D721Med (cell line): ENCODE measurements at regions not wholly inside any gene's neighbourhood (a gene's known extent, or its start where the extent isn't known, plus 50 kb on each side); places are given as distances from the start of the nearest gene placed in this dataset.

Source experiments
- DNase-seq: peaks from one replicate; pipeline ENCODE4 v3.0.0; 2011; ENCODE audit warnings: low spot score; ENCODE audit not compliant: insufficient read length
- FAIRE-seq: peaks from 2 replicates; lab custom pipeline; 2011; peaks lifted over from hg19 to GRCh38; lab: Jason Lieb, UNC
- TF ChIP-seq, protein P1 (sequence below): IDR thresholded peaks from 2 replicates; pipeline ENCODE4 v1.5.1; 2012; ENCODE audit warnings: mild to moderate bottlenecking, control low read depth; ENCODE audit not compliant: insufficient read depth; ENCODE audit errors: missing control alignments

DNA sequence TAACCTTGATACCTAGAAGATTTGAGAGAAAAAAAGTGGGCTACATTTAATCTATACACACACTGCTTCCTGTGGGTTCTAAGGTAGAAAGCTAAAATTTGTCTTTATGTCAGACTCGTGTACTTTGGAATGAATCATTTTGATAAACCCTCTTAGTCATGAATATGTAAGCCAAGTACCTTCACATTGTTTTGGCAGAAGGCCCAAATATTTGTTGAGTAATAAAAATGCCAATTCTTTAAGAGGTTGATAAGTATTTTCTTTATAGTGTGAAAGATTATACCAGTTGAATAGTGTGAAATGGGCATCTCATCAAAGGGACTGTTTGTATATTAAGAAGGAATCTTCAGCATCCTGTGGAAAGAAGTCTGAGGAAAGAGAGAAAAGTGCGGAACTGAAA is 1464.7 kb upstream of the ZEB2 start:
- no peak for DNase-seq
- TF ChIP-seq, protein P1, sequence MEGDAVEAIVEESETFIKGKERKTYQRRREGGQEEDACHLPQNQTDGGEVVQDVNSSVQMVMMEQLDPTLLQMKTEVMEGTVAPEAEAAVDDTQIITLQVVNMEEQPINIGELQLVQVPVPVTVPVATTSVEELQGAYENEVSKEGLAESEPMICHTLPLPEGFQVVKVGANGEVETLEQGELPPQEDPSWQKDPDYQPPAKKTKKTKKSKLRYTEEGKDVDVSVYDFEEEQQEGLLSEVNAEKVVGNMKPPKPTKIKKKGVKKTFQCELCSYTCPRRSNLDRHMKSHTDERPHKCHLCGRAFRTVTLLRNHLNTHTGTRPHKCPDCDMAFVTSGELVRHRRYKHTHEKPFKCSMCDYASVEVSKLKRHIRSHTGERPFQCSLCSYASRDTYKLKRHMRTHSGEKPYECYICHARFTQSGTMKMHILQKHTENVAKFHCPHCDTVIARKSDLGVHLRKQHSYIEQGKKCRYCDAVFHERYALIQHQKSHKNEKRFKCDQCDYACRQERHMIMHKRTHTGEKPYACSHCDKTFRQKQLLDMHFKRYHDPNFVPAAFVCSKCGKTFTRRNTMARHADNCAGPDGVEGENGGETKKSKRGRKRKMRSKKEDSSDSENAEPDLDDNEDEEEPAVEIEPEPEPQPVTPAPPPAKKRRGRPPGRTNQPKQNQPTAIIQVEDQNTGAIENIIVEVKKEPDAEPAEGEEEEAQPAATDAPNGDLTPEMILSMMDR, result no peak
- FAIRE-seq, result no peak

DNA sequence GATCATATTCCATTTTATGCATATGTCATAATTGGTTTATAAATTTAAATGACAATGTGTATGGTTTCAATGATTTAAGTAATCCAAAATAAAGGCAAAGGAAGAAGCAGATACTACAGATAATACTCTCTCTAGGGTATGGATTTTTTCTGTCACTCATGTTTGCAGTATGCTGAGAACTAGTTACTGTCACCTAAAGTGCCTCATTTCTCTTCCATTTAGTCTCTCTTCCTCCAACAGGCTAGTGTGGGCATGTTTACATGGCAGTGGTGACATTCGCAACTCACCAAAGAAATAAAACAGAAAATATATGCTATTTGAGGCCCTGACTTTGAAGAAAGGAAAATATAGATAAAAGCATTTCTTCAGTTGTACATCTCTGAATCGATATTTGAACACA is 1460.4 kb upstream of the ZEB2 start:
- TF ChIP-seq, protein P1, result no peak
- no peak for FAIRE-seq
- no peak for DNase-seq

DNA sequence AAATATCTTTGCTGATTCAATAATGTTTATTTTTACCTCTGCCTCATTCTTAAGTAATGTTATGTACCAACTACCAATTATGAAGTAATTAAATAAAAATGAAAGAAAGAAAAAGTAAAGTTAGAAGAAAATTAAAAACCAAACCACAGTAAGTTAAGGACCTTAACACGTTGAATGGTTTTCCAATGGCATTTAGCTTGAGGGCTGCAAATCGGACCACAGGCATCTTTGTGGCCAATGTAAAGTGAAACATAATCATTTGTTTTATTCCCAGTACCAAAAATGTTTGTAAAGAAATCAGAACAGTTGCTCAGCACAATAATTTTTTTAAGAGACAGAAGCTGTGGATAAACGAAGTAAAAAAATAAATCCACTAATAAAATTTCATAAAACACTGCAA is 1455.5 kb upstream of the ZEB2 start:
- DNase-seq, result no peak
- TF ChIP-seq, protein P1, result no peak
- FAIRE-seq, result no peak

DNA sequence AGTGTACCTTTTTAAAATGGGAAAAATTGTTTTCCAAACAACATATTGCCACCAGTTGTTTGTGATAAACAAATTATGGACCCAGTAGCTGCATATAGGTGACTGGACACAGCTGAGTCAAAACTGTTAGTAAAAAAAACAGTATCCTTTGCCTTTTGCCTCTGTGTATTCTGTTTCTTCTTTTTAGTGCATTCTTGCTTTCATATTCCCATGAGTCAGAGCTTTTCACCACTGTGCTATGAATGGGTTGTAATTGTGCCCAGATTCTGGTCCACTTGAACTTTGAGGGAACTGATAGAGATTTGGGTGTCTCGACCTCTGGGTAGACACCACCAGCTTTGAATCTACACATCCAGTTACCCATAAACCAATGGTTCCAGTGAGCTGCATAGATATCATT is 1441.9 kb upstream of the ZEB2 start:
- TF ChIP-seq, protein P1, result no peak
- DNase-seq (no peak), FAIRE-seq (no peak)

DNA sequence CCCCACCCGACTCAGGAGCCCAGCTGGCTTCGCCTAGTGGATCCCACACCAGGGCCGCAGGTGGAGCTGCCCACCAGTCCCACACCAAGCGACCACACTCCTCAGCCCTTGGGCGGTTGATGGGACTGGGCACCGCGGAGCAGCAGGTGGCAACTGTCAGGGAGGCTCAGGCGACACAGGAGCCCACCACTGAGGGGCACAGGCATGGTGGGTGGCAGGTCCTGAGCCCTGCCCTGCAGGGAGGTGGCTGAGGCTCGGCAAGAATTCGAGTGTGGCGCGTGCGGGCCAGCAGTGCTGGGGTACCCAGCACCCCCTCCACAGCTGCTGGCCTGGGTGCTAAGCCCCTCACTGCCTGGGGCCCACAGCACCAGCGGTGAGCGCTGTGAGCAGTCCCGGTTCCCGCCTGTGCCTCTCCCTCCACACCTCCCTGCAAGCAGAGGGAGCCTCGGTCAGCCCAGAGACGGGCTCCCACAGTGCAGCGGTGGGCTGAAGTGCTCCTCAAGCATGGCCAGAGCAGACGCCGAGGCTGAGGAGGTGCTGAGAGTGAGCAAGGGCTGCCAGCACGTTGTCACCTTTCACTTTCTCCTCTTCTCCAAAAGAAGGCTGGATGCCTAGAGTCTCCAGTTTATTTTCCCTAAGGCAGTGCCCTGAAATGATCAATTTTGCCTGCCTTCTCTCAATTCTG is 1440.7 kb upstream of the ZEB2 start:
- DNase-seq, result no peak
- TF ChIP-seq, protein P1, result no peak
- FAIRE-seq, result no peak

DNA sequence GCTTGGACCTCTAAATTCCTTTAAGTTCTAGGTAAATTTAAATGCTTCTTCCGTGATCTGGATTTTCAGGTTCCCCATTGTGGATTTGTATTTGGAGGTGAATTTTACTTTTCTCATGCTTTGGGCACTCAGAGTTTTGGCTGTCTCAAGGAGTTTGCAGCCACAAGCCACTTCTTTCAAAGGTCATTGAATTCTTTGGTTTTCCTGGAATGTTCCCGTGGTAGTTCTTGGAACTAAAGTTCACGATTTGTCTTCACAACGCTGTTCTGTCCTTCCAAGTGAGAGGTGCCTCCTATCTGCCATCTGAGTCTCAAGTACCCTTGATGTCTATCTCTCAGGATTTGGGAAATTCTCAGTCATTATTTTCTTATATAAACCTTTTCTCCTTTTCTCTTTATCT is 1438.7 kb upstream of the ZEB2 start:
- no peak for FAIRE-seq
- DNase-seq, result no peak
- TF ChIP-seq, protein P1, result no peak

DNA sequence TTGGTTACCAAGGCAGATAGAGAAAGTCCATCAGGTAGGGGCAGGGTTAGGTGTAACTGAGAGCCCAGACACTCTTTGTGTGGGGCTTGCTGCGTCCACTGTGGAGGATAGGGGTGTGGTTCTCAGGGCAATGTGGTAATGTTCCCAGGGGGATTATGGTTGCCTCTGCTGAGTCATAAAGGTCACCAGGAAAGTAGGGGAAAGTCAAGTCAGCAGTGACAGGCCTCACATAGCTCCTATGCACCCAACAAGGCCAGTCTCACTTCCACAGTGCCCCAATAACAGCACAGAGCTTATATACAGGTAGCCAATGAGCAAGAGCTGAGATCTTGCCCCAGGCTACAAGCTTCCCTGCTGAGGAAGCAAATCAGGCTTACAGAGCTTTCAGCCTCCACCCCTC is 1438.0 kb upstream of the ZEB2 start:
- no peak for FAIRE-seq
- DNase-seq, result no peak
- TF ChIP-seq, protein P1, result no peak
